HG03432 (cell line): ENCODE measurements at regions not wholly inside any gene's neighbourhood (a gene's known extent, or its start where the extent isn't known, plus 50 kb on each side); places are given as distances from the start of the nearest gene placed in this dataset.
"Not testable (repeated sequence)": the region's sequence is repeated elsewhere in the genome, so short reads cannot be mapped to it uniquely, and the experiment has no call there.

Experiments
- ATAC-seq: cut with Tn5 transposase; IDR thresholded peaks from one replicate; pipeline ENCODE4 v1.9.1; 2021; ENCODE audit warnings: mild to moderate bottlenecking, moderate library complexity; ENCODE audit not compliant: unreplicated experiment

DNA sequence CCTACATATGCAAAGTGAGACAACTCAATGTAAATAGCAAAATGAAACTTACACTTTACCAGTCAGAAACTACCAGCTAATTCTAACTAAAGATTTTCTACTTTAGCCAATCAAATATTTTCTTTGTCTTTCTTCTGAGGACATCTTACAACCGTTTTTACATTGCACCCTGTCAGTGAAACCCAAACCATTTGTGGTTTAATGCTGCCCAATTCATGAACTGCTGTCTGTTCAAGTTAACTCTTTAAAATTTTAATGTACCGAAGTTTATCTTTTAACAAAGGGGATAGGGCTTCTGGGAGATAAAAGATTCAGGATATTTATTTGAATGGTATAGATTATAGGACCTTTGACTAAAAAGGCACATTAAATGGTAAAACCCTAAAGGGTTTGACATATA is 121.3 kb upstream of the HDDC2 start:
- no peak for ATAC-seq

DNA sequence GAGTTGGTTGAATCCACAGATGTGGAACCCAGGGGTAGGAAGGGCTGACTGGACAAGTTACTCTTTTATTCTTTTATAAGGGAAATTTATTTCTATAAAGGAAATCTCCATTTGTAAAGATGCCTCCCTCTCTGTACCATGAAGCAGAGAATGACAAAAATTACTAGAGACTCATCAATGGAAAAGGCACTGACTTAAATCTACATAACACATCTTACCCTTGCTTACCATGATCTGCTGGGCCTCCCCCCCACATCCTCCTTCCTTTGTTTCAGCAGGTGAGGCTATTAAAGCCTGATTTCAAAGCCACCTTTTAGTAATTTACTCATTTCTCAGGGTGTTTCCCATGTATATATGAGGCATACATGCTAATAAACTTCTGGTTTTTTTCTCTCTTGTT is 130.2 kb upstream of the HDDC2 start:
- no peak for ATAC-seq

- ATAC-seq, result no peak
Observed at GRCh38 chr6:125432963-125433362, 131.2 kb upstream of the HDDC2 start.

DNA sequence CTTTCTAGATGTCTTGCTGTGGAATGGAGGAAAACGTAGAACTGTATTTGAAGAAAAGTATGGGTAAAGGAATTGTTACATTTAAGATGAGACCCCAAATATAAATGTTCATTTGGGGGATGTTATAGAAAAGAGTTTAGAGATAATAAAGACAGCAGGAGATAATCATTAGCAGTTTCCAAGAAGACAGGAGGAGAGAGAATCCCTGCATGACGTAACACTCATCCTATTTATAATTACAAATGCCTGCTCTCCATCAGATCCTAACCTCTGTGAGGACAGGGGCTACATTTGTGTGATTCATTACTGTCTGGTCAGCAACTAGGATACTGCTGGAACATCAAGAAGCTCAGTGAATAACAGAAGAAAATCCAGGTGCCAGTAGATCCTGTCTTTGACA is 133.0 kb upstream of the HDDC2 start:
- no peak for ATAC-seq

DNA sequence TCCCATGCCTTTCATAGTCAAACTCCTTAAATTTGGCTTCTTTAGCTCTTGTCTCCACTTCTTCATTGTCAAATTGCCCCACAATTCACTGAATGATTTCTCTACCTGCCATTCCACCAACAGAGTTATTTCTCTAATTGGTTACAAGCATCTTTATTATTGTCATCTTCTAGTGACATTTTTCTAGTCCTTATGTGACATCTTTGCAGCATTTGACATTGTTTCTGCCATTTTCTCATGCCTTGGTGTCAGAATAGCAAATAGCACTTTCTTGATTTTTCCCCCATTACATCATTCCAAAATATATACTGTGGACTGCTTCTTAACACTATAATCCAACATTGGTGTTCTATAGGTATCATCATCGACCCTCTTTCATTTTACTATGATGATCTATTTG is 137.7 kb upstream of the HDDC2 start:
- ATAC-seq, result no peak

GRCh38 chr6:125444006-125444923 is 142.5 kb upstream of the HDDC2 start:
- no peak for ATAC-seq

DNA sequence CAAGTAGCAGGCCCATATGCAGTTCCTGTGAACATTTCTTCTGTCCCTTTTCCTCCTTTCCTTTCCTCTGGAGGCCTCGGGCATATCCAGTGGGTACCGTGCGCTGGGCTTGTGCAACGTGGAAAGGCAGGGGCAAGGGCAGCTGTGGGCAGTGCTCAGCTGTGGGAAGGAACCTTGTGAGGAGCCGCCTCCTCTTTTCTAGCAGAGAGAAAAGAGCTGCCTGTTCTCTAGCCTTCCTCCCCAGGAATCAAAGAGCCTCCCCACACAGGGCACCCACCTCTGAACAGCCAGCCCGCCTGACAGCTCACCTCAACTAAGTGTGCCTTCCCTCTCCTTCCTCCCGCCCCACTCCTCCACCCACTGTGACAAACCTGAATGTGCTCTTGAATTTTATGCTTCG is 143.3 kb upstream of the HDDC2 start:
- no peak for ATAC-seq

DNA sequence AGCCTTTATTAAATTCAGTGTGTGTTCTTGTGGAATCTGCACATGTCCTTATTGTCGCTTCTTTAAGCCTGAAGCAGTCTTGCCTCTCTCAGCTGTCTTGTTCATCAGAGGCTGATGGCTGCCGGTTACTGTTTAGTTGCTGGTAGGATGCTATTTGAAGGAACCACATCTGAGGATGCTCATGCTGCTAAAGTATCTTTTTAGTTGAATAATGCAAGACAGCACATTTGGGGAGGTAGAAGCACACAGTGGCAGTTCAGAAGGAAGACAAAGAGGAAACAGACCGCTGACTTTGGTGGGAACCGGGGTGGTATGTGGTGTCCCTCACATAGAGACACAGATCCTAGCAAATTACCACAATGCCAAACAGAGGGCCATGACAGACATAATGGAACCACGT is 144.2 kb upstream of the HDDC2 start:
- ATAC-seq, result no peak

- ATAC-seq, result no peak
Observed at GRCh38 chr6:125451750-125452149, 150.0 kb upstream of the HDDC2 start.

DNA sequence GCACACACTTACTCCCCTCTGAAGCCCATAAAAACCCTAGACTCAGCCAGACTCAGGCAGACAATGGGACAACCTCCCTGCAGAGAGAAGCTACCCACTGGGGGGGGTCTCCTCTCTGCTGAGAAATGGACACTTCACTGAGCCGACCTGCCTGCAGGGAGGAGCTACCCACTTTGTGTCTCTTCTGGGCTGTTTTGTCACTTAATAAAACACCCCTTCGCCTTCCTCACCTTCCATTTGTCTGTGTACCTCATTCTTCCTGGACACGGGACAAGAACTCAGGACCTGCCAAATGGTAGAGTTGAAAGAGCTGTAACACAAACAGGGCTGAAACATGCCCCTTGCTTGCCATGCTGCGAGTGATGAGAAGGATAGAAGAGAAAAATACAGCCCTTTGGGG is 151.7 kb upstream of the HDDC2 start:
- ATAC-seq, result no peak

- no peak for ATAC-seq
Observed at GRCh38 chr6:125454351-125454750, 152.6 kb upstream of the HDDC2 start.

- ATAC-seq, result not testable (repeated sequence)
Observed at GRCh38 chr6:125458493-125458892, 156.7 kb upstream of the HDDC2 start.

DNA sequence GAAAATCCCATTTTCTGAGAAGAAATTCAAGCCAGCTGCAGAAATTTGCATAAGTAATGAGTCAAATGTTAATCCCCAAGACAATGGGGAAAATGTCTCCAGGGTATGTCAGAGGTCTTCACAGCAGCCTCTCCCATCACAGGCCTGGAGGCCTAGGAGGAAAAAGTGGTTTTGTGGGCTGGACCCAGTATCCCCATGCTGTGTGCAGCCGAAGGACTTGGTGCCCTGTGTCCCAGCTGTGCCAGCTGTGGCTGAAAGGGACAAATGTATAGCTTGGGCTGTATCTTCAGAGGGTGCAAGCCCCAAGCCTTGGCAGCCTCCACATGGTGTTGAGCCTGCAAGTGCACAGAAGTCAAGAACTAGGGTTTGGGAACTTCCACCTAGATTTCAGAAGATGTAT is 163.6 kb upstream of the HDDC2 start:
- ATAC-seq, result not testable (repeated sequence)

- no peak for ATAC-seq
Observed at GRCh38 chr6:125469915-125470314, 168.1 kb upstream of the HDDC2 start.

- no peak for ATAC-seq
Observed at GRCh38 chr6:125471667-125472066, 169.9 kb upstream of the HDDC2 start.

GRCh38 chr6:125474061-125474460 is 172.3 kb upstream of the HDDC2 start:
- ATAC-seq, result no peak

GRCh38 chr6:125477156-125477555 is 175.4 kb upstream of the HDDC2 start:
- no peak for ATAC-seq

DNA sequence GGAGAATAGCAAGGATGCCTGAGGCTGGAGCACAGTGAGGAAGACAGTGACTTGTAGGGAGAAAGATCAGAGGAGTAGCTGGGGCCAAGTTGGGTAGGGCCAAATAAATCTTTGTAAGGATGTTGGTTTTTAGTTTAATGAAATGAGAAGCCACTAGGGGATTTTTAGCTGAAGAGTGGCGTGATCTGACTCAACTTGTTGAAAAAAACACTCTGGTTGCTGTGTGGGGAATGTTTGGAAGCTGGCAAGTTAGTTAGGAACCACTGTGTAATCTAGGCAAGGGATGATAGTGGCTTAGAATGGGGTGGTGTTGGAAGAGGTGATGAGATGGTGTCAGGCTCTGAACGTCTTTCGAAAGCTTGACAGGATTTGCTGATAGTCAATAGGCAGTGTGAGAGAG is 176.1 kb upstream of the HDDC2 start:
- no peak for ATAC-seq

DNA sequence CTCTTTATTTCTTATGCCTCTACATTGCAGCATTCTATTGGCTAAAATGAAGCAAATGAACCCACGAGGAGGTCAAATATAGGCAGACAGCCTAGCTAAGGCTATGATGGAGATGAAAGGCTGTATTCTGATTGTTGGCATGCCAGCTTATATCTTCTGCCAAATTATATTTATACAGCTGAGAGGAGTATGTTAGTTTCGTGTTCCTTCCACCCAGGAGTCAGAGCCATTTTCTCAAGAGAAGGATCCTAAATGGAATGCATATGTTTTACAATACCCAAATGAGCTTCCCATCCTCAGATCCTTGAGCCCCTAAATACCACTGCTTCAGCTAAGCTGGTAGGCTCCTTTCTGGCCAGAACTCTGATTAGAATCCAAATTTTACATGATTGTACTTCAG is 178.4 kb upstream of the HDDC2 start:
- no peak for ATAC-seq

GRCh38 chr6:125480571-125480970 is 178.8 kb upstream of the HDDC2 start:
- ATAC-seq, result no peak

DNA sequence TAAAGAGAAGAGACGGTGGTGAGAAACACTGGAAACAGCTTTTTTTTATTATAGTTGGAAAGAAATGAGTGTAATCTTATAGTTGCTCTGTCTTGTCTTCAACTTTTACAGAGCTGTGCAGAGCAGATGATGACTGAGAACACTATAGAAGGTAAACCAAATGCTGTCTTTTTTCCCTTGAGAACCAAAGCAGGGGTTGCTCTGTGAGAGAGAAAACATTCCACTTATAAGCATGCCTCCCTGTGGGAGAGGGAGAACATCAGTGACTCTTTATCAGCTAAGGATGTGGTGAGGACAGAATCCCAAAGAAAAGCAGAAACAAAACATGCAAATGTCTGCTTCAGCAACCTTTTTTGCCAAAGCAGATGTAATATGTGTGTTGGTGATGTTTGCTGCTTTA is 179.3 kb upstream of the HDDC2 start:
- no peak for ATAC-seq

- ATAC-seq, result no peak
Observed at GRCh38 chr6:125485757-125486156, 184.0 kb upstream of the HDDC2 start.

DNA sequence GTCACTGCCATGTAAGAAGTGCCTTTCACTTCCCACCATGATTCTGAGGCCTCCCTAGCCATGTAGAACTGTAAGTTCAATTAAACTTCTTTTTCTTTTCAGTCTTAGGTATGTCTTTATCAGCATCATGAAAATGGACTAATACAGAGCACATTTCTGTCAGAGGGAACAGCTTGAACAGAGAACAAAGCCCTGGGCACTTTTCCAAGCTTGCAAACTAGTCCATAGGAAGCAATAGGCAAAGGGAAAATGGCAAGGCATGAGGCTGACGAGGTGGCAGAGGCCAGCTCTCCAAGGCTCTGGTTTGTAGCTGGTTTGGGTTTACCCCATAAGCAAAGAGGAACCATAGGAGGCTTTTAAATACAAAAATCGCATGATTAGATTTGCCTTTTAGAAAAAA is 185.1 kb upstream of the HDDC2 start:
- no peak for ATAC-seq
